Vagina (tissue), 2 donors: ENCODE measurements at regions not wholly inside any gene's neighbourhood (a gene's known extent, or its start where the extent isn't known, plus 50 kb on each side); places are given as distances from the start of the nearest gene placed in this dataset.

Experiments used
- POLR2A ChIP-seq, 2 donors: fragments of 450-650 bp; IDR thresholded peaks; one replicate each; pipeline ENCODE4 v1.6.1; 2017; ENCODE audit warnings: antibody characterized with exemption in 2 of 2, mild to moderate bottlenecking in 2 of 2, moderate library complexity in 2 of 2
- TF ChIP-seq, protein P1 (sequence below), 3 experiments: fragments of 450-650 bp in 2 of 3; fragments of 200-600 bp in 1 of 3; sonication (generic) in 1 of 3; IDR thresholded peaks; one replicate each; pipeline ENCODE4 v1.5.1; 2017 to 2019; ENCODE audit warnings: antibody characterized with exemption in 3 of 3, mild to moderate bottlenecking in 2 of 3, moderate library complexity in 2 of 3

DNA sequence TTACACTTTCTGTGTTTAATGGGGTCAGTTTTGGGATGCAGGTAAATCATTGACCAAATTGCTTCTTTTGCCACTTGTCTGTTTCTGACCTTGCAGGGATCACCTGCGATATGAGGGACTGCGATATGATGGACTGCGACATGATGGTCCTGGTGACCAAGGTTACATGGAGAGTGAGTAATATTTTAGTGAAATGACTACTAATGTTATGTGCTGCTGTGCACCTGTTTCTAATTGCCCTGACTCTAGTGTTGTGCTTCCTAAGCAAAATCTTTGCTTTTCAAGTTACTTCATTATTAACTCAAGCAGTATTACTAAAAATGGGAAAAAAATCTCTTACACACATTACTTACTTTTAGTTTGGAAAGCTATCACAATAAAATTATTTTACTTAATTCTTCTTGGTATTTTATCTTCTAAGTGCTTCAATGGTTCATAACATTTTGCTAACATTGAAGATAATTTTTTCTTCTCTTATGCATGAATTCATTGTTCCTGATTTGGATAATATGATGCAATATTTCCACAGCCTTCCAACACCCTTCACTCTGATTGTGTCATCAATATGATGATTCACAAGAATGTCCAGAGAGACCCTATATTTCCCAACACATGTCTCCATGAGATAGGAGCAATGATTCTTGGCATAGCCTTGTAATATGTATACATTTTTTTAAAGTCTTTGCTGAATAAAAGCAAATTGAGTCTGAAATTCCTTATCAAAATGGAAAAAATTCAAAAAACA lies 306.2 kb upstream of the AKR1E2 start:
- no peak for TF ChIP-seq POLR2A (IDR thresholded peaks at IDR 0.05)
- TF ChIP-seq, protein P1, sequence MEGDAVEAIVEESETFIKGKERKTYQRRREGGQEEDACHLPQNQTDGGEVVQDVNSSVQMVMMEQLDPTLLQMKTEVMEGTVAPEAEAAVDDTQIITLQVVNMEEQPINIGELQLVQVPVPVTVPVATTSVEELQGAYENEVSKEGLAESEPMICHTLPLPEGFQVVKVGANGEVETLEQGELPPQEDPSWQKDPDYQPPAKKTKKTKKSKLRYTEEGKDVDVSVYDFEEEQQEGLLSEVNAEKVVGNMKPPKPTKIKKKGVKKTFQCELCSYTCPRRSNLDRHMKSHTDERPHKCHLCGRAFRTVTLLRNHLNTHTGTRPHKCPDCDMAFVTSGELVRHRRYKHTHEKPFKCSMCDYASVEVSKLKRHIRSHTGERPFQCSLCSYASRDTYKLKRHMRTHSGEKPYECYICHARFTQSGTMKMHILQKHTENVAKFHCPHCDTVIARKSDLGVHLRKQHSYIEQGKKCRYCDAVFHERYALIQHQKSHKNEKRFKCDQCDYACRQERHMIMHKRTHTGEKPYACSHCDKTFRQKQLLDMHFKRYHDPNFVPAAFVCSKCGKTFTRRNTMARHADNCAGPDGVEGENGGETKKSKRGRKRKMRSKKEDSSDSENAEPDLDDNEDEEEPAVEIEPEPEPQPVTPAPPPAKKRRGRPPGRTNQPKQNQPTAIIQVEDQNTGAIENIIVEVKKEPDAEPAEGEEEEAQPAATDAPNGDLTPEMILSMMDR (IDR thresholded peaks at IDR 0.05), result no peak
